ENCODE measurements at regions not wholly inside any gene's neighbourhood (a gene's known extent, or its start where the extent isn't known, plus 50 kb on each side); places are given as distances from the start of the nearest gene placed in this dataset.

DNA sequence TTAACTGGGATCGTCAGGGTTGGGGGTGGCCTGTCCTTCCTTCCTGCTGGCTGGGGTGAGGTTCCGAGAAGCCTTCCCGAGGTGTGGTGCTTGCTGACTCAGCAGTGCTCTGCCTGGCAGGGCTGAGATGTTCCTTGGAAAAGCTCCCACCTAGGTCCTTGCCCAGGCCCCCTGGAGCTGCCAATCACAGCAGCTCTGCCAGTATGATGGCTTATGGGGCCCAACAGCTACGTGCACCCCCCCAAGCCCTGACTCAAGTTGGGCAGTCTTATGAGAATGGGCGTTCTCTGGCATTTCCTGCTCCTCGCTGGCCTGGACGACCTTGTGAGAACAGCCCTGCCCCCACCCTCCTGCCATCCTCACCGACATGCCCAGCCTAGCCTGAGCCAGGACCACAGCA, 292.2 kb upstream of the CRY1 start:
- H3K4me3 ChIP-seq: no peak overlapping the region
- intact Hi-C loops (cut with DNase I; ENCODE audit: low total_unique reads): no loop called here
- DNase-seq: no peak
- H3K36me3 ChIP-seq (ENCODE audit: low read depth, missing control alignments): no peaks in the 10 kb centered on the region
- no peak overlapping the region for H3K27ac ChIP-seq
- TF ChIP-seq POLR2A (IDR thresholded peaks at IDR 0.05): no peak
- TF ChIP-seq, protein P1, sequence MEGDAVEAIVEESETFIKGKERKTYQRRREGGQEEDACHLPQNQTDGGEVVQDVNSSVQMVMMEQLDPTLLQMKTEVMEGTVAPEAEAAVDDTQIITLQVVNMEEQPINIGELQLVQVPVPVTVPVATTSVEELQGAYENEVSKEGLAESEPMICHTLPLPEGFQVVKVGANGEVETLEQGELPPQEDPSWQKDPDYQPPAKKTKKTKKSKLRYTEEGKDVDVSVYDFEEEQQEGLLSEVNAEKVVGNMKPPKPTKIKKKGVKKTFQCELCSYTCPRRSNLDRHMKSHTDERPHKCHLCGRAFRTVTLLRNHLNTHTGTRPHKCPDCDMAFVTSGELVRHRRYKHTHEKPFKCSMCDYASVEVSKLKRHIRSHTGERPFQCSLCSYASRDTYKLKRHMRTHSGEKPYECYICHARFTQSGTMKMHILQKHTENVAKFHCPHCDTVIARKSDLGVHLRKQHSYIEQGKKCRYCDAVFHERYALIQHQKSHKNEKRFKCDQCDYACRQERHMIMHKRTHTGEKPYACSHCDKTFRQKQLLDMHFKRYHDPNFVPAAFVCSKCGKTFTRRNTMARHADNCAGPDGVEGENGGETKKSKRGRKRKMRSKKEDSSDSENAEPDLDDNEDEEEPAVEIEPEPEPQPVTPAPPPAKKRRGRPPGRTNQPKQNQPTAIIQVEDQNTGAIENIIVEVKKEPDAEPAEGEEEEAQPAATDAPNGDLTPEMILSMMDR (IDR thresholded peaks at IDR 0.05): no peak
- whole genome bisulfite sequencing, 2 donors: 66 to 71% methylated on average over 6 to 8 of the region's 8 CpGs
- H3K4me1 ChIP-seq: no peaks in the 10 kb centered on the region
- H3K9me3 ChIP-seq: no peaks in the 10 kb centered on the region
- H3K27me3 ChIP-seq: no peaks in the 10 kb centered on the region

DNA sequence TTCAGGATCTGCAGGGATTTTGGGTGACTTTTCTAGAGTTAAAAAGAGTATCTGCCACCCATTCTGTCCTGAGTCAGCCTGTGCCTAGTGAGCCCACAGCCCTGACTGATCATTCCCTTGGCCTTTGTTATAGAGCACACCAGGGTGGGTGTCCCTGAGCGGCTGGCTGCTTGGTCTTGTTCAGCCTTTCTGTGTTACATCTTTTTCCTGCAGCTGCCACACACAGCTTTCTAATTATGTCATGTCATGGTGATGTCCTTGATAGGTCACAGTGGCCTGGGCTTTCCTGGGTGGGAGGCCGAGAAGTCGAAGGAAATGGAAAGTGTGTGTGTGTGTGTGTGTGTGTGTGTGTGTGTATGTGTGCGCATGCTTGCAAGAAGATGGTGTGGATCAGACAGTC, 293.2 kb upstream of the CRY1 start:
- DNase-seq: no peak
- Histone ChIP-seq H3K36me3 (ENCODE audit: low read depth, missing control alignments) (no peaks in the 10 kb centered on the region), H3K4me3 (no peak overlapping the region), H3K27ac (no peak overlapping the region), H3K9me3 (no peaks in the 10 kb centered on the region), H3K4me1 (no peaks in the 10 kb centered on the region), H3K27me3 (no peaks in the 10 kb centered on the region)
- 71 to 76% methylated on average over 4 of the region's 4 CpGs for WGBS, 2 donors
- intact Hi-C loops (cut with DNase I; ENCODE audit: low total_unique reads): no loop called here
- TF ChIP-seq, protein P1 (IDR thresholded peaks at IDR 0.05): no peak
- TF ChIP-seq POLR2A (IDR thresholded peaks at IDR 0.05): no peak

DNA sequence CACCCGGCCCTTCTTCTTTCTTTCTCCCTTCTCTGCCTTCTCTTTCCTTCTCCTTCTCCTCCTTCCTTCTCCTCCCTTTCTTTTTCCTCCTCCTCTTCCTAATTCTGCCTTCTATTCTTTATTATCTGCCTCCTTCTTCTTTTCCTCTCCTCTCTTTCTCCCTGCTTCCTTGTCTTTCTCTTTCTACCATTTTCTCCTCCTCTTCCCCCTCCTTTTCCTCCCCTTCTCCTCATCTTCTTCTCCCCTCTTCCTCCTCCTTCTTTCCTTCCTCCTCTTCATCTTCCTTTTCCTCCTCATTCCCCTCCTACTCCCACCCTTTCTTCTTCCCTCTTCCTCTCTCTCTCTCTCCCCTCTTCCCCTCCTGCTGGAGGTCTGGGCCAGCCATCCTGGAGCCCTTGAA, 294.9 kb upstream of the CRY1 start:
- DNase-seq: no peak
- no peak overlapping the region for H3K27ac ChIP-seq
- H3K36me3 ChIP-seq (ENCODE audit: low read depth, missing control alignments): no peaks in the 10 kb centered on the region
- intact Hi-C loops (cut with DNase I; ENCODE audit: low total_unique reads): no loop called here
- no peaks in the 10 kb centered on the region for H3K27me3 ChIP-seq
- H3K4me3 ChIP-seq: no peak overlapping the region
- 95 to 96% methylated on average over 1 of the region's 1 CpG for WGBS, 2 donors
- H3K4me1 ChIP-seq: no peaks in the 10 kb centered on the region
- no peaks in the 10 kb centered on the region for H3K9me3 ChIP-seq
- TF ChIP-seq POLR2A (IDR thresholded peaks at IDR 0.05): no peak
- TF ChIP-seq, protein P1 (IDR thresholded peaks at IDR 0.05): no peak

GRCh38 chr12:107390414-107390813, 295.2 kb upstream of the PWP1 start:
- intact Hi-C loops (cut with DNase I; ENCODE audit: low total_unique reads): no loop called here
- Histone ChIP-seq H3K27ac (no peak overlapping the region), H3K36me3 (ENCODE audit: low read depth, missing control alignments) (no peaks in the 10 kb centered on the region), H3K27me3 (no peaks in the 10 kb centered on the region), H3K4me1 (no peaks in the 10 kb centered on the region), H3K9me3 (no peaks in the 10 kb centered on the region), H3K4me3 (no peak overlapping the region)
- WGBS, 2 donors: 76 to 86% methylated on average over 2 of the region's 2 CpGs
- TF ChIP-seq, protein P1 (IDR thresholded peaks at IDR 0.05): no peak
- no peak for TF ChIP-seq POLR2A (IDR thresholded peaks at IDR 0.05)
- DNase-seq: no peak

- Histone ChIP-seq H3K27ac (no peak overlapping the region), H3K4me3 (no peak overlapping the region), H3K36me3 (ENCODE audit: low read depth, missing control alignments) (no peaks in the 10 kb centered on the region), H3K27me3 (no peaks in the 10 kb centered on the region), H3K9me3 (no peaks in the 10 kb centered on the region), H3K4me1 (no peaks in the 10 kb centered on the region)
- TF ChIP-seq POLR2A (IDR thresholded peaks at IDR 0.05): no peak
- TF ChIP-seq, protein P1 (IDR thresholded peaks at IDR 0.05): no peak
- WGBS, 2 donors: 58 to 69% methylated on average over 10 of the region's 10 CpGs
- DNase-seq: no peak
- intact Hi-C loops (cut with DNase I; ENCODE audit: low total_unique reads): no loop called here
These were observed 292.4 kb upstream of the PWP1 start for GRCh38 chr12:107393043-107393717.

Measured in testis (tissue), 2 donors.